Testis (tissue), 2 donors: ENCODE measurements at regions not wholly inside any gene's neighbourhood (a gene's known extent, or its start where the extent isn't known, plus 50 kb on each side); places are given as distances from the start of the nearest gene placed in this dataset.

Experiments used
- DNase-seq: peaks from one replicate; pipeline ENCODE4 v3.0.0-alpha.2; 2019
- H3K27ac ChIP-seq, 2 donors: fragments of 200-600 bp; sonication (generic); one replicate each; pipeline ENCODE4 v1.5.1; 2019
- H3K27me3 ChIP-seq: fragments of 200-600 bp; sonication (generic); one replicate; pipeline ENCODE4 v1.5.1; 2019
- H3K36me3 ChIP-seq: fragments of 200-600 bp; sonication (generic); one replicate; pipeline ENCODE4 v1.5.1; 2017; ENCODE audit warnings: low read depth; ENCODE audit errors: missing control alignments
- H3K4me1 ChIP-seq: fragments of 200-600 bp; sonication (generic); one replicate; pipeline ENCODE4 v1.5.1; 2019
- H3K4me3 ChIP-seq, 2 donors: fragments of 200-600 bp; sonication (generic); one replicate each; pipeline ENCODE4 v1.5.1; 2017 to 2019
- H3K9me3 ChIP-seq: fragments of 200-600 bp; sonication (generic); one replicate; pipeline ENCODE4 v1.5.1; 2017
- POLR2A ChIP-seq: fragments of 450-650 bp; IDR thresholded peaks from one replicate; pipeline ENCODE4 v1.6.1; 2017; ENCODE audit warnings: antibody characterized with exemption, mild to moderate bottlenecking, moderate library complexity
- WGBS, 2 donors: methylation state at CpG; one replicate each; pipeline ENCODE4 v1.1.5; 2018; 5-methylcytosine and 5-hydroxymethylcytosine counted together
- intact Hi-C: fragments of 100-400 bp; cut with DNase I; formaldehyde crosslinking; loops from one replicate; pipeline ENCODE4 v1.15.1; 2023; ENCODE audit warnings: low total_unique reads
- TF ChIP-seq, protein P1 (sequence below), 3 experiments: fragments of 450-650 bp in 2 of 3; fragments of 200-600 bp in 1 of 3; sonication (generic) in 1 of 3; IDR thresholded peaks; one replicate each; pipeline ENCODE4 v1.5.1; 2016 to 2019; ENCODE audit warnings: antibody characterized with exemption in 3 of 3, mild to moderate bottlenecking in 2 of 3, moderate library complexity in 1 of 3

DNA sequence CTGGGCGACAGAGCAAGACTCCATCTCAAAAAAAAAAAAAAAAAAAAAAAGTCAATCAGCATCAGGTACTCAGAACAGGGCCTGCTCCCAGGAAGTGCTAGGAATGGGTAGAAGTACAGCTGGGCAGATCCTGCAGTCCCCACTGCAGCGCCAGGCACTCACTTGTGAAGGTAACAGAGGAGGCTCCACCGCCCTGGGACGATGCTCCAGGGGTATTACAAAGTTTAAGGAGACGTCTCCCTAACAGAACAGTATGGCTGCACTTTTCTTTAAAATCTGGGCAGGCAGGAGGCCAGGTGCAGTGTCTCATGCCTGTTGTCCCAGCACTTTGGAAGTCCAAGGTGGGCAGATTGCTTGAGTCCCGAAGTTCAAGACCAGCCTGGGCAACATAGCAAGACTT is 1449.0 kb downstream of the BRD1 start:
- no peaks in the 10 kb centered on the region for H3K36me3 ChIP-seq
- H3K4me3 ChIP-seq = no peak overlapping the region
- 88 to 96% methylated on average over 6 of the region's 6 CpGs for WGBS, 2 donors
- intact Hi-C loops = no loop called here
- H3K9me3 ChIP-seq = no peaks in the 10 kb centered on the region
- no peaks in the 10 kb centered on the region for H3K4me1 ChIP-seq
- H3K27me3 ChIP-seq = no peaks in the 10 kb centered on the region
- TF ChIP-seq POLR2A = no peak
- TF ChIP-seq, protein P1, sequence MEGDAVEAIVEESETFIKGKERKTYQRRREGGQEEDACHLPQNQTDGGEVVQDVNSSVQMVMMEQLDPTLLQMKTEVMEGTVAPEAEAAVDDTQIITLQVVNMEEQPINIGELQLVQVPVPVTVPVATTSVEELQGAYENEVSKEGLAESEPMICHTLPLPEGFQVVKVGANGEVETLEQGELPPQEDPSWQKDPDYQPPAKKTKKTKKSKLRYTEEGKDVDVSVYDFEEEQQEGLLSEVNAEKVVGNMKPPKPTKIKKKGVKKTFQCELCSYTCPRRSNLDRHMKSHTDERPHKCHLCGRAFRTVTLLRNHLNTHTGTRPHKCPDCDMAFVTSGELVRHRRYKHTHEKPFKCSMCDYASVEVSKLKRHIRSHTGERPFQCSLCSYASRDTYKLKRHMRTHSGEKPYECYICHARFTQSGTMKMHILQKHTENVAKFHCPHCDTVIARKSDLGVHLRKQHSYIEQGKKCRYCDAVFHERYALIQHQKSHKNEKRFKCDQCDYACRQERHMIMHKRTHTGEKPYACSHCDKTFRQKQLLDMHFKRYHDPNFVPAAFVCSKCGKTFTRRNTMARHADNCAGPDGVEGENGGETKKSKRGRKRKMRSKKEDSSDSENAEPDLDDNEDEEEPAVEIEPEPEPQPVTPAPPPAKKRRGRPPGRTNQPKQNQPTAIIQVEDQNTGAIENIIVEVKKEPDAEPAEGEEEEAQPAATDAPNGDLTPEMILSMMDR (IDR thresholded peaks at IDR 0.05) = no peak
- H3K27ac ChIP-seq = no peak overlapping the region
- DNase-seq = no peak

DNA sequence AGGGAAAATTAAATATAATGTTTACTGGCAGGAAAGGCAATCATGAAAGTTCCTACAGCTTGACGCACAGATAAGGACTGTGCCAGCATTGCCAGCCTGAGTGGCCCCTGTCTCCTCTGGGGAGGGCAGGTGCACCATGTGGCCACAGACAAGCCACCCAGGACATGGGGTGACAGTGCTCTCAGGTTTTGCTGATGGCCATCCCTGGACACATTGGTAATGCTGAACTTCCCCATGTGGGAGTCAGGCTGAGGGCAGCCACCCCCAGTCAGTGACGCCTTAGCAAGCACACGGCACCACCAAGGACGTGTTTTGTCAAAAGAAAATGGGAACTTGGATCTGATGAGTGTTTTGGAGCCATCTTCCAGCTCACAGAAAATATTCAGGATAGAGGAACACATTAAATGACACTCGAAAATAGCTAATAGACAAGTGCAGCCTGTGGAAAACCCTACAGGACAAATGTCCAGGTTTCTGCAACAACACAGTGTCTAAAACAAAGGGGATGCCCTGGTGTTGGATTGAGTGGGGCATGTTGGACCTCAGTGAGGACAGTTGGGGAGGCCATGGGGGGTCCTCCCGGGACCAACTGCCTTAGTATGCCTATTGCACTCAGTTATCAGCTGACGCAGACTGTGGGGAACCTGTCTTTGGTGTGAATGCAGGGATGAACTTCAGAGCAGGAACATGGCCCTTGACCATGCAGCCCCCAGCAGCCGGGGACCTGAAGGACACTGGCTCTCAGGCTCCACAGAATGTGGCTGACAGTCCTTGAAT is 1450.5 kb downstream of the BRD1 start:
- intact Hi-C loops = no loop called here
- Histone ChIP-seq H3K4me3 (no peak overlapping the region), H3K36me3 (no peaks in the 10 kb centered on the region), H3K9me3 (no peaks in the 10 kb centered on the region), H3K4me1 (no peaks in the 10 kb centered on the region), H3K27me3 (no peaks in the 10 kb centered on the region), H3K27ac (no peak overlapping the region)
- 81 to 88% methylated on average over 8 of the region's 8 CpGs for WGBS, 2 donors
- no peak for TF ChIP-seq POLR2A
- TF ChIP-seq, protein P1 (IDR thresholded peaks at IDR 0.05) = no peak
- no peak for DNase-seq

DNA sequence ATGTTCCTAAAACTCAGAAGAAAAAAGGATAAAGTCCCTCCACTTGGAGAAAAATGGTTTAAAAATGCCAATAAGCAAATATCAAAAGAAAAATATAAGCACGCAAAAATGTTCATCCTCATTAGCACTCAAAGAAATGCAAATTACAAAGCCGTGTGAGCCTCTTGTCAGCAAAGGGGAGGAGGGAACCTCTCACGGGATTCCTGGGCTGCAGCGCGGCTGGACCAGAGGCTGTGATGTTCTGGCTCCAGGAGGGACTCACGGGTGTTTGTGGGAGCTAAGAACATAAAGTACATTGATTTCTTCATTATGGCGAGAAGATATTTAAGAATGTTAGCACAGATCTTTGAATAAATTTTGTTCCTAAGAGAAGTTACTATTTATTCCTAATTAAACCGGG is 1451.2 kb downstream of the BRD1 start:
- no peaks in the 10 kb centered on the region for H3K36me3 ChIP-seq
- no peaks in the 10 kb centered on the region for H3K27me3 ChIP-seq
- no peaks in the 10 kb centered on the region for H3K4me1 ChIP-seq
- 44 to 57% methylated on average over 8 of the region's 8 CpGs for WGBS, 2 donors
- no peak overlapping the region for H3K27ac ChIP-seq
- H3K4me3 ChIP-seq = no peak overlapping the region
- no peaks in the 10 kb centered on the region for H3K9me3 ChIP-seq
- no peak for DNase-seq
- intact Hi-C loops = no loop called here
- TF ChIP-seq POLR2A = no peak
- TF ChIP-seq, protein P1 (IDR thresholded peaks at IDR 0.05) = no peak

DNA sequence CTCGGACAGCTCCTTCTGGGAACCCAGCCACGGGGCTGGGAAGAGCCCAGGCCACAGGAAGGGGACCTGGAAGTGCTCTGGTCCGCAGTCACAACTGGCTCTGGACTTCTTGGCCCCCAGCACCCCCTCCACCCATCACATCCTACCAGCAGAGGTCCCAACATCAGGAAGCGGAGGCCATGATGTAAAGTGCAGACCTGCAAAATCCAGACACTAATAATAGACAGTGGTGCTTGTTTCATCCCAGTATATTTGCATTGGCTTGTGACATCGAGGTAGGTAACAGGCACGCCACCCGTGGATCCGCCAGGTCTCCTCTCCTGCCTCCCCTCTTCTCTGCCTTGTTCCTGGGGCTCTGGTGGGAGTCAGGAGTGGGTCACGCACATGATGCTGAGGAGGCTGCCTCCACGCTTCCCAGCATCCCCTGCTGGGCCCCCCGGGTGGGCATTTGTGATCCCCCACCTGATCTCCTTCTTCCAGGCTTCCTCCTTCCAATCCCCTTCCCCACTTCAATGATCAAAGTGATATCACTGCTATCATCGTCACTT is 1454.0 kb downstream of the BRD1 start:
- Histone ChIP-seq H3K9me3 (no peaks in the 10 kb centered on the region), H3K36me3 (no peaks in the 10 kb centered on the region), H3K27ac (no peak overlapping the region), H3K4me1 (peaks cover 9% of the 10 kb centered on the region), H3K27me3 (no peaks in the 10 kb centered on the region), H3K4me3 (no peak overlapping the region)
- TF ChIP-seq, protein P1 (IDR thresholded peaks at IDR 0.05) = no peak
- TF ChIP-seq POLR2A = no peak
- intact Hi-C loops = no loop called here
- DNase-seq = no peak
- WGBS, 2 donors = 88 to 93% methylated on average over 12 of the region's 12 CpGs

DNA sequence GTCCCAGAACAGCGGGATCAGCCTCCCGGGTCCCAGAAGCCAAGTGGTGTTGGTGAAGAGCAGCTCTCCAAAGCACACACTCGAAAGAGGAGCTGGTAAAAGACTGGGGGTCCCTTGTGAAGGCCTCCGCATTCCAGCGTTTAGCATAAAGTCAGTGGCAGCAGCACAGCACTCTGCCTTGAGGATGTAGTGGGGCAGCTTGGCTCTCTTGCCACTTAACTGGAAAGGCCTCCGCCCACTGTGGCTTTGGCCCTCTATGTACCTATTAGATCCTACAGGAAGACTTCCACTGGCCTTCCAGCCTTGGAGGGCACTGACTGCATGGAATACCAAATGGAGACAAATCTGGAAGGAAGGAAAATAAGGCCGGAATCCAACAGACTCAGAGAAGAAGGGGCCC is 1455.3 kb downstream of the BRD1 start:
- Histone ChIP-seq H3K4me1 (peaks cover 9% of the 10 kb centered on the region), H3K36me3 (no peaks in the 10 kb centered on the region), H3K9me3 (no peaks in the 10 kb centered on the region), H3K27me3 (no peaks in the 10 kb centered on the region), H3K4me3 (no peak overlapping the region), H3K27ac (no peak overlapping the region)
- no peak for DNase-seq
- no peak for TF ChIP-seq POLR2A
- TF ChIP-seq, protein P1 (IDR thresholded peaks at IDR 0.05) = no peak
- intact Hi-C loops = no loop called here
- 90 to 97% methylated on average over 7 of the region's 7 CpGs for WGBS, 2 donors
